ENCODE measurements at regions not wholly inside any gene's neighbourhood (a gene's known extent, or its start where the extent isn't known, plus 50 kb on each side); places are given as distances from the start of the nearest gene placed in this dataset.
A peak's percentile ranks its signal among the peaks of the same experiment; 100 is the strongest.

DNA sequence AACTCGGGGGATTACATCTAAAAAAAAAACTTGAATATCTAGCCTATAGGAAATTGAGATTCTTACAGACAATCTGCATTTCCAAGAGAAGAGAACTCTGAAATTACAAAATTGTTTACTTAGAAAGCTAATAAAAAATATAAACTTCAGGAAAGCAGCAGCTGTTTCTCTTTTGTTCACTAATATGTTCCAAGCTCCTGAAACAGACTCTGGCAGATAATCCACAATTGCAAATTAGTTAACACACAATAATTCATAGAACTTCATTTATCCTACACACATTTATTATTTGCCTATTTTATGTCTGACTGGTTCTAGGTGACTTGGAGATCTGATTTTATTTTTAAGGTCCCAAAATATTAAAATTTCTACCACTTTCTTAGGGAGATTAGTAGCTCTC lies 83.8 kb downstream of the TMEM167A start:
- FAIRE-seq (no peak), DNase-seq (ENCODE audit: low read depth) (no peak)
- no peak overlapping the region for H2AFZ ChIP-seq (ENCODE audit: low read depth, low read length)
- H3K9me3 Mint-ChIP-seq (ENCODE audit: unreplicated experiment): no peaks in the 10 kb centered on the region
- no peak overlapping the region for H3K4me2 ChIP-seq (ENCODE audit: low read length)
- peaks cover 2% of the 10 kb centered on the region for H3K4me1 ChIP-seq (ENCODE audit: insufficient read depth, low read length)
- H3K79me2 ChIP-seq (ENCODE audit: insufficient read depth, low read length): no peaks in the 10 kb centered on the region
- H3K4me1 Mint-ChIP-seq (ENCODE audit: low read depth, unreplicated experiment): peaks cover 2% of the 10 kb centered on the region
- no peaks in the 10 kb centered on the region for H3K27me3 ChIP-seq (ENCODE audit: insufficient read depth, low read length)
- peaks cover 1% of the 10 kb centered on the region for H3K36me3 Mint-ChIP-seq (ENCODE audit: low read depth, unreplicated experiment)
- H3K9me3 ChIP-seq (ENCODE audit: insufficient read depth, low read depth, low read length): no peaks in the 10 kb centered on the region
- TF ChIP-seq CTCF (IDR thresholded peaks at IDR 0.05; ENCODE audit: insufficient read depth, low read depth, low read length): no peak
- TF ChIP-seq EZH2 (IDR thresholded peaks at IDR 0.05; ENCODE audit: insufficient read depth, low read length): no peak
- no peak overlapping the region for H3K27ac ChIP-seq (ENCODE audit: low read depth, low read length)
- no peak overlapping the region for H3K27ac Mint-ChIP-seq (ENCODE audit: unreplicated experiment)
- H3K4me3 Mint-ChIP-seq (ENCODE audit: unreplicated experiment): no peak overlapping the region
- H3K9ac ChIP-seq (ENCODE audit: low read length): no peak overlapping the region
- no peaks in the 10 kb centered on the region for H3K27me3 Mint-ChIP-seq (ENCODE audit: low read depth, unreplicated experiment)
- H3K36me3 ChIP-seq (ENCODE audit: insufficient read depth, low read length): no peaks in the 10 kb centered on the region
- no peak overlapping the region for H3K4me3 ChIP-seq (ENCODE audit: insufficient read depth, low read depth, low read length)
- H4K20me1 ChIP-seq (ENCODE audit: insufficient read depth, low read length): no peaks in the 10 kb centered on the region

GRCh38 chr5:82992646-82993045 lies 84.5 kb downstream of the TMEM167A start:
- H3K9me3 Mint-ChIP-seq (ENCODE audit: unreplicated experiment): no peaks in the 10 kb centered on the region
- no peak for TF ChIP-seq CTCF (IDR thresholded peaks at IDR 0.05; ENCODE audit: insufficient read depth, low read depth, low read length)
- TF ChIP-seq EZH2 (IDR thresholded peaks at IDR 0.05; ENCODE audit: insufficient read depth, low read length): no peak
- H4K20me1 ChIP-seq (ENCODE audit: insufficient read depth, low read length): no peaks in the 10 kb centered on the region
- peaks cover 2% of the 10 kb centered on the region for H3K4me1 Mint-ChIP-seq (ENCODE audit: low read depth, unreplicated experiment)
- H3K4me1 ChIP-seq (ENCODE audit: insufficient read depth, low read length): peaks cover 2% of the 10 kb centered on the region
- no peaks in the 10 kb centered on the region for H3K9me3 ChIP-seq (ENCODE audit: insufficient read depth, low read depth, low read length)
- H3K4me3 Mint-ChIP-seq (ENCODE audit: unreplicated experiment): no peak overlapping the region
- H3K27me3 ChIP-seq (ENCODE audit: insufficient read depth, low read length): no peaks in the 10 kb centered on the region
- no peak overlapping the region for H2AFZ ChIP-seq (ENCODE audit: low read depth, low read length)
- FAIRE-seq: no peak
- H3K36me3 Mint-ChIP-seq (ENCODE audit: low read depth, unreplicated experiment): no peaks in the 10 kb centered on the region
- no peaks in the 10 kb centered on the region for H3K79me2 ChIP-seq (ENCODE audit: insufficient read depth, low read length)
- H3K27ac ChIP-seq (ENCODE audit: low read depth, low read length): no peak overlapping the region
- no peak overlapping the region for H3K4me2 ChIP-seq (ENCODE audit: low read length)
- no peak overlapping the region for H3K9ac ChIP-seq (ENCODE audit: low read length)
- H3K27ac Mint-ChIP-seq (ENCODE audit: unreplicated experiment): no peak overlapping the region
- H3K36me3 ChIP-seq (ENCODE audit: insufficient read depth, low read length): no peaks in the 10 kb centered on the region
- H3K27me3 Mint-ChIP-seq (ENCODE audit: low read depth, unreplicated experiment): no peaks in the 10 kb centered on the region
- no peak overlapping the region for H3K4me3 ChIP-seq (ENCODE audit: insufficient read depth, low read depth, low read length)
- no peak for DNase-seq (ENCODE audit: low read depth)

DNA sequence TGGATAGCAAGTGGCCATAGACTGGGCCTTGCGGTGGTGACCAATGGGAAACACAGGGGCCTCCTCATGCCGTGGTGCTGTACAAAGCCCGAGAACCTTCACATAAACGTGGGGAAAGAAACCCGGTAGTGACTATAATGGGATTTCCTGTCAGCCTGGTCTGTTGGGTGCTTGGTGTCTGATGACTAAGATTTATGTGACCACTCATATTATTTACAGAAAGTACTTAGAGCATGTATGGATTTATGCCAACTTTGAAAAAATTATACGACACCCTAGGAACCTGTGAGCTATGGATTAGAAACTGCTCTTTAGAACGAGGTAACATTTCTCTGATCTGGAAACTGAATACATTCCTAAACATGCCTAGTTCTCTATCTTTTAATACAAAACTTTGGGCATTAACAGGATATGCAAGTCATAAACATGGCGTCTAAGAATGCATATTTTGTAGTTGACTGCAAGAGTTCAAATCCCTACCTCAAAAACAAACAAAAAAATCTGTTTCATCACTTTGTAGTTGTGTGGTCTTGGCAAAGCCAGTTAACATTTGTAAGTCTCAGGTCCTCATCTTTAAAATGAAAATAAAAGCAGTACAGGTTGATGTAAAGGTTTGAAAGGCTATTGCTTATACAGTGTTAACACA lies 85.4 kb downstream of the TMEM167A start:
- Histone ChIP-seq H3K27me3 (ENCODE audit: insufficient read depth, low read length) (no peaks in the 10 kb centered on the region), H3K4me3 (ENCODE audit: insufficient read depth, low read depth, low read length) (no peak overlapping the region), H3K9ac (ENCODE audit: low read length) (no peak overlapping the region), H3K9me3 (ENCODE audit: insufficient read depth, low read depth, low read length) (no peaks in the 10 kb centered on the region), H3K4me2 (ENCODE audit: low read length) (peak overlapping the region; percentile 20), H3K4me1 (ENCODE audit: insufficient read depth, low read length) (peaks cover 2% of the 10 kb centered on the region), H3K27ac (ENCODE audit: low read depth, low read length) (no peak overlapping the region), H4K20me1 (ENCODE audit: insufficient read depth, low read length) (no peaks in the 10 kb centered on the region), H3K36me3 (ENCODE audit: insufficient read depth, low read length) (no peaks in the 10 kb centered on the region), H3K79me2 (ENCODE audit: insufficient read depth, low read length) (no peaks in the 10 kb centered on the region), H2AFZ (ENCODE audit: low read depth, low read length) (peak overlapping the region; percentile 36)
- no peaks in the 10 kb centered on the region for H3K27me3 Mint-ChIP-seq (ENCODE audit: low read depth, unreplicated experiment)
- TF ChIP-seq CTCF (IDR thresholded peaks at IDR 0.05; ENCODE audit: insufficient read depth, low read depth, low read length) (no peak), EZH2 (IDR thresholded peaks at IDR 0.05; ENCODE audit: insufficient read depth, low read length) (no peak)
- H3K4me3 Mint-ChIP-seq (ENCODE audit: unreplicated experiment): no peak overlapping the region
- H3K27ac Mint-ChIP-seq (ENCODE audit: unreplicated experiment): no peak overlapping the region
- FAIRE-seq: peak; percentile 9
- DNase-seq (ENCODE audit: low read depth): peak; percentile 49
- peaks cover 2% of the 10 kb centered on the region for H3K4me1 Mint-ChIP-seq (ENCODE audit: low read depth, unreplicated experiment)
- H3K36me3 Mint-ChIP-seq (ENCODE audit: low read depth, unreplicated experiment): no peaks in the 10 kb centered on the region
- no peaks in the 10 kb centered on the region for H3K9me3 Mint-ChIP-seq (ENCODE audit: unreplicated experiment)
